Upper lobe of left lung (tissue), 6 donors: ENCODE measurements at regions not wholly inside any gene's neighbourhood (a gene's known extent, or its start where the extent isn't known, plus 50 kb on each side); places are given as distances from the start of the nearest gene placed in this dataset.

Source experiments
- ATAC-seq, 2 donors: fragments of 200-7000 bp; cut with Tn5 transposase; one replicate each; pipeline ENCODE4 v1.9.1; 2022; ENCODE audit warnings: mild to moderate bottlenecking in 2 of 2, moderate library complexity in 2 of 2; ENCODE audit not compliant: low FRiP score in 2 of 2
- DNase-seq, 2 donors: peaks; one replicate each; pipeline ENCODE4 v3.0.0-alpha.2; 2019 to 2020
- H3K27ac ChIP-seq, 4 donors: fragments of 200-600 bp; sonication (generic); one replicate each; pipeline ENCODE4 v1.5.1; 2016 to 2019
- H3K27me3 ChIP-seq, 4 donors: fragments of 200-600 bp; sonication (generic); one replicate each; pipeline ENCODE4 v1.5.1; 2017 to 2019
- H3K36me3 ChIP-seq, 4 donors: fragments of 200-600 bp; sonication (generic); one replicate each; pipeline ENCODE4 v1.5.1; 2016 to 2019
- H3K4me1 ChIP-seq, 4 donors: fragments of 200-600 bp; sonication (generic); one replicate each; pipeline ENCODE4 v1.5.1; 2018 to 2019
- H3K4me3 ChIP-seq, 4 donors: fragments of 200-600 bp; sonication (generic); one replicate each; pipeline ENCODE4 v1.5.1; 2017 to 2019; ENCODE audit warnings: mild to moderate bottlenecking in 2 of 4, moderate library complexity in 1 of 4
- H3K9me3 ChIP-seq, 4 donors: fragments of 200-600 bp; sonication (generic); one replicate each; pipeline ENCODE4 v1.5.1; 2018 to 2019
- CTCF ChIP-seq, 6 experiments: fragments of 450-650 bp in 4 of 6; fragments of 200-600 bp in 2 of 6; sonication (generic) in 2 of 6; IDR thresholded peaks; one replicate each; pipeline ENCODE4 v1.5.1; 2016 to 2019; ENCODE audit warnings: antibody characterized with exemption in 6 of 6
- EP300 ChIP-seq, 4 donors: sonication (generic); formaldehyde crosslinking; IDR thresholded peaks; one replicate each; pipeline ENCODE4 v1.5.1; 2017; ENCODE audit warnings: antibody characterized with exemption in 4 of 4, control low read depth in 2 of 4
- POLR2A ChIP-seq, 4 donors: fragments of 450-650 bp; IDR thresholded peaks; one replicate each; pipeline ENCODE4 v1.5.1; 2016 to 2017; ENCODE audit warnings: antibody characterized with exemption in 4 of 4, mild to moderate bottlenecking in 2 of 4
- POLR2AphosphoS5 ChIP-seq, 2 donors: sonication (generic); formaldehyde crosslinking; IDR thresholded peaks; one replicate each; pipeline ENCODE4 v1.5.1; 2017; ENCODE audit warnings: antibody characterized with exemption in 2 of 2
- WGBS, 2 donors: methylation state at CpG; one replicate each; pipeline ENCODE4 v1.1.5; 2017 to 2018; 5-methylcytosine and 5-hydroxymethylcytosine counted together
- donor health status: DM: no; HTN: no; CAD: no; lungs with moderate emphysema.
- donor health status: DM: no; HTN: yes; CAD: no; lungs with severe emphysema.

GRCh38 chr6:97445407-97445806, 162.4 kb upstream of the MMS22L start:
- ATAC-seq (no peak), DNase-seq (no peak)
- no peaks in the 10 kb centered on the region for H3K36me3 ChIP-seq
- no peak for TF ChIP-seq EP300 (IDR thresholded peaks at IDR 0.05)
- no peak for TF ChIP-seq POLR2AphosphoS5 (IDR thresholded peaks at IDR 0.05)
- no peak for TF ChIP-seq POLR2A (IDR thresholded peaks at IDR 0.05)
- no peak for TF ChIP-seq CTCF (IDR thresholded peaks at IDR 0.05)
- no peaks in the 10 kb centered on the region for H3K9me3 ChIP-seq
- no peak overlapping the region for H3K27ac ChIP-seq
- no peak overlapping the region for H3K4me3 ChIP-seq
- no peaks in the 10 kb centered on the region for H3K27me3 ChIP-seq
- no peaks in the 10 kb centered on the region for H3K4me1 ChIP-seq
- 52 to 59% methylated on average over 3 of the region's 3 CpGs for WGBS, 2 donors

GRCh38 chr6:97449444-97449966, 166.5 kb upstream of the MMS22L start:
- H3K9me3 ChIP-seq, result no peaks in the 10 kb centered on the region
- 57 to 67% methylated on average over 2 of the region's 2 CpGs for WGBS, 2 donors

GRCh38 chr6:97450087-97450486, 167.1 kb upstream of the MMS22L start:
- Histone ChIP-seq H3K4me1 (no peaks in the 10 kb centered on the region), H3K36me3 (no peaks in the 10 kb centered on the region), H3K27me3 (no peaks in the 10 kb centered on the region), H3K4me3 (no peak overlapping the region), H3K27ac (no peak overlapping the region), H3K9me3 (no peaks in the 10 kb centered on the region)
- TF ChIP-seq POLR2A (IDR thresholded peaks at IDR 0.05) (no peak), EP300 (IDR thresholded peaks at IDR 0.05) (no peak), POLR2AphosphoS5 (IDR thresholded peaks at IDR 0.05) (no peak), CTCF (IDR thresholded peaks at IDR 0.05) (no peak)
- 68 to 87% methylated on average over 3 of the region's 3 CpGs for WGBS, 2 donors
- ATAC-seq, result no peak
- no peak for DNase-seq

More at GRCh38 chr6:97449444-97449966, 166.5 kb upstream of the MMS22L start:
- ATAC-seq (no peak), DNase-seq (no peak)
- H3K4me3 ChIP-seq, result no peak overlapping the region
- no peaks in the 10 kb centered on the region for H3K27me3 ChIP-seq
- TF ChIP-seq CTCF (IDR thresholded peaks at IDR 0.05) (no peak), POLR2AphosphoS5 (IDR thresholded peaks at IDR 0.05) (no peak), POLR2A (IDR thresholded peaks at IDR 0.05) (no peak), EP300 (IDR thresholded peaks at IDR 0.05) (no peak)
- no peaks in the 10 kb centered on the region for H3K4me1 ChIP-seq
- H3K36me3 ChIP-seq, result no peaks in the 10 kb centered on the region
- no peak overlapping the region for H3K27ac ChIP-seq

DNA sequence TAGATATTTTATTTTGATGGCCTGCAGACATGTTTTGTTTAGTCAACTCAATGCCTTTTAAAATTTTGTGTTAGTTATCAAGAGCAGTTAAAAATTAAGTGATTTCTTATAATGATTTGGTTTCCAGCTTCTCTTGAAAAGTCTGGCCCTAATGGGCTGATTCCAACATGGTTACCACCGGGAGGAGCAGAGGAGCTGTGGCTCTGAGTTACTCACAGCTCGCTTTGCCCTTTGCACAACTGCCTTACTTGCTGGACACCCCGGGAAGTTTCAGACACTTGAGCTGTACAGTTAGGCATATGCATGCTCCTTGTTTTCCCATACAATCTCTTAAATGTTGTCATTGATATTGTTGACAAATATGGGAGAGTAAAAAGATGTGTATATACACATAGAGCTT, 173.1 kb upstream of the MMS22L start:
- TF ChIP-seq EP300 (IDR thresholded peaks at IDR 0.05), result no peak
- TF ChIP-seq POLR2A (IDR thresholded peaks at IDR 0.05), result no peak
- TF ChIP-seq POLR2AphosphoS5 (IDR thresholded peaks at IDR 0.05), result no peak
- TF ChIP-seq CTCF (IDR thresholded peaks at IDR 0.05), result no peak
- Histone ChIP-seq H3K27ac (no peak overlapping the region), H3K36me3 (no peaks in the 10 kb centered on the region), H3K4me1 (no peaks in the 10 kb centered on the region), H3K4me3 (no peak overlapping the region), H3K9me3 (no peaks in the 10 kb centered on the region), H3K27me3 (no peaks in the 10 kb centered on the region)
- ATAC-seq, result no peak
- 60 to 70% methylated on average over 3 of the region's 3 CpGs for WGBS, 2 donors
- no peak for DNase-seq

GRCh38 chr6:97459535-97459934, 176.5 kb upstream of the MMS22L start:
- WGBS, 2 donors, result 83 to 88% methylated on average over 3 of the region's 3 CpGs
- TF ChIP-seq POLR2AphosphoS5 (IDR thresholded peaks at IDR 0.05) (no peak), EP300 (IDR thresholded peaks at IDR 0.05) (no peak), CTCF (IDR thresholded peaks at IDR 0.05) (no peak), POLR2A (IDR thresholded peaks at IDR 0.05) (no peak)
- ATAC-seq, result no peak
- Histone ChIP-seq H3K4me3 (no peak overlapping the region), H3K36me3 (no peaks in the 10 kb centered on the region), H3K27me3 (no peaks in the 10 kb centered on the region), H3K27ac (no peak overlapping the region), H3K4me1 (no peaks in the 10 kb centered on the region), H3K9me3 (no peaks in the 10 kb centered on the region)
- no peak for DNase-seq
